GM21515 (cell line): ENCODE measurements at regions not wholly inside any gene's neighbourhood (a gene's known extent, or its start where the extent isn't known, plus 50 kb on each side); places are given as distances from the start of the nearest gene placed in this dataset.

Experiments
- ATAC-seq: cut with Tn5 transposase; IDR thresholded peaks from one replicate; pipeline ENCODE4 v1.9.1; 2021; ENCODE audit not compliant: unreplicated experiment

DNA sequence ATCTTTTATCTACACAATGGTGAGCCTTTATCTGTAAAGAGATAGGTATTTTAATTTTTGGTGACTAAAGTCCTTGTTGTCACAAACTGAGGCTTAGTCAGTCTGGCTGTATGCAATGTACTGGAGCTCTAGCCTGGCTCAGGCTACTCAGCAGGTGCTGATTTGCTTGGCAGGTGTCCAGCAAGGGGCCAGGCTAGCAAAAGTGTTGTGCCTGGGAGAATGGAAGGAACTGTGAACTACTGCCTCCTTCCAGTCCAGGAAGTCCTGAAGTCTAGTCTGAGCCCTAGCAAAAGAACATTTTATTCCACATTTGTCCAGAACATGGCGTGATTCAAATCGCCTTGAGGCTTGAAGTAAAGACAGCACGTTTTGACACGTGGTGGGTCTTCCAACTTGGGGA is 260.5 kb downstream of the CCDC85A start:
- ATAC-seq: no peak

DNA sequence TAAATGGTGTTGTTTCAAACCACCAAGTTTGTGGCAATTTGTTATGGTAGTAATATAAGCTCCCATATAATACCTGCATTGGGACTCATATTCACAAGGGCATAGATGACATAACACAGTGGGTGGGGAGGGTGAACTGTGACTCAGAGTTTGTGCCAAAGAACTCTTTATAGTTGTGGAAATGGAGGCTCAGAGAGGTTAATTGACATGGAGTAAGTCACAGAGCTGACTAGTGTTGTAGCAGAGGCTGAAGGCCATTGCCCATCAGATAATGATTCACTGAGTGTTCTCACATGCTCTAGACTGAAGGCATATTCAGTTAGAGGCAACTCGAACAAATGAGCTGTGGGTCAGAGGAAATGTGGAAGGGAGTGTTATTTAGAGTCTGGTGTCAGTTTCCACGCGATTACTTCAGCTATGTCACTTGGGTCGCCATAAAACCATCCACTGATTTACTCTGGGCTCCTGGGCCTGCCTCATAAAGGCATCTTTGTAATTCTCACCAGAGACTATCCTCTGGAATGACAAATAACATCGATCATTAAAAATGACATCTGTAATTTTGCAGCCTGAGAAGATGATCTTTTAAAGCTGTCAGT is 264.7 kb downstream of the CCDC85A start:
- no peak for ATAC-seq

DNA sequence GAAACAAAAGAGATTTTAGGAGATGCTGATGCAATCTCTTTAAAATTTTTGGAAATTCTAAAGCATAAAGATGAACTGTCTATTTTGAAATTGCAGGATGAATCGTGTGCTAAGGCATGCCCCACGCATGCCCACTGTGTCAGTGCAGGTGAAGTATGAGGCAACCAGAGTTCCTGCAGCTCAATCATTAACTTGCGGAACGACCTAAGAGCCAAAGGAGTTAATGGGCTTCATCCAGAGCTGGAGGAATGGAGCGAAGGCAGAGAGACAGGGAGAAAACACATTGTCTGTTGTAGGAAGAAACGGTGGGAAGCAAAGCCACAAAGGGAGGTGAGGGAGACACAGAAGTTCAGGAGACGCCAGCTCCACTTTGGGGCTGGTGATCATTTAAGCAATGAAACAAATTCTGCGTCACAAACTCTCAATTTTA is 265.2 kb downstream of the CCDC85A start:
- no peak for ATAC-seq

DNA sequence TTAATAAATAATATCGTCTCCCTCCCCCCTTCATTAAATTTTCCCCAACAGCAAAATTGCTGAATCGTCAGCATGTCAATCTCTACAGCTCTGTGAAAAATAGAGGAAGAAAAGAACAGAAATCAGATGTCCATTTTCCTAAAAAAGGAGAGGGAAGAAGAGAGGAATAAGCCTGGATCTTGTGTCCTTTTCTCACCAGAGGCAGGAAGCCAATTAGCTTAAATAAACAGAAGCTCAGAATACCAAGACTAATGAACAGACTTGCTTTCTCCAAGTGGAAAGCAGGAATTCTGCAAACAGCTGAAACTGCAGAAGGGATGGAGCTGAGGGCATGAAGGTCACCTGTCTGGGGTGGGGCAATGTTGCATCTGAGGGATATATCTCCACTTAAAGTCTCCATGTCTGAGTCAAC is 265.7 kb downstream of the CCDC85A start:
- no peak for ATAC-seq

DNA sequence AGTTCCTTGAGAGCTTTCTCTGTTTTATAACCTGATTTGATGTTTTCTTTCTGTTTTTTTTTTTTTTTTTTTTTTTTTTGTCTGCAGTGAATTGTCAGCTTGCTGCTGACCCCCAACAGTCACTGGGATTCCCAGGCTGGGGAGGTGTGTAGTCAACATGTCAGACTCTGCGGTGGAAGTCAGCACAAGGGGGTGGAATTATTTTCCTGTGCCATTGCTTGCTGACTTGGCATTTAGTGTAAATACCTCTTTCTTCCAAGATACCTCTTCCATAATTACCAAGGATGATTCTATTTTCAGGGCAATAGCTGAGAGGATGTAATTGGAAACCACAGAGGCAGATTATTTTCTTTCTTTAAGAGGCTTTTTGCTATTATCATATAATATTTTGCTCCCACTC is 266.3 kb downstream of the CCDC85A start:
- ATAC-seq: no peak

DNA sequence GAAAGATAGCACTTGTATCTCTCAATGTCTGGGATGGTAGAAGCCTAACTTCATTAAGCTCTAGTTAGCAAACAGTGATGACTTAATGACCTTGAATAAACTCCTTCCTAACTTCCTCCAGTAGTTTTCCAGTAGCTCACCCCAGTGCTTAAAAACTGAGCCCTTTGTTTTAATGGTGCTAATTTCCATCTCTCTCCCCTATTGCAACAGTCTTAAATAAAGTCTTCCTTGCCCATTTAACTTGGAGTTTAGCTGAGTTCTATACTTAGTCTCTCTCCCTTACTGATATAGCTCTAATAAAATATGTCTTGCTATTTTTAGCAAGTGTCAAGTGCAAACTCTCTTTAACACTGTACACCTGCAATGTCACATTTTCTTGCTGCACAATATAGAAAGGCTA is 267.0 kb downstream of the CCDC85A start:
- no peak for ATAC-seq

DNA sequence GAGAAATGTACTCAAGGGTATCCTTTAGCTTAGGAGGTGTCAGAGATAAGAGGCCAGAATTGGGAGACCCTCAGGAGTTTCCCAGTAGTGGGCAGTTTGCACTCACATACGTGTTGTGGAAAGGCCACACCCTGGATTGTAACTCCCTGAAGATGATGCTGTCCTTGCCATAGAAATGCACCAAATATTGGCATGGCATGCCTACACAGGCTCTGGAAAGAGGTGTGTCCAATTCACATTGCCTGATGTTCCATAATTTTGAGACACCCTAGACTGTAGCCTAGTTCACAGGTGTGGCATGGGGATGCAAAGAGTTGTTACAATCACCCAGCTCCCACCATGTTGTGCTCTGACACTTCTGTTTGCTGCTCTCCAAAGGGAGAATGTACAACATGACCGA is 271.9 kb downstream of the CCDC85A start:
- ATAC-seq: no peak

DNA sequence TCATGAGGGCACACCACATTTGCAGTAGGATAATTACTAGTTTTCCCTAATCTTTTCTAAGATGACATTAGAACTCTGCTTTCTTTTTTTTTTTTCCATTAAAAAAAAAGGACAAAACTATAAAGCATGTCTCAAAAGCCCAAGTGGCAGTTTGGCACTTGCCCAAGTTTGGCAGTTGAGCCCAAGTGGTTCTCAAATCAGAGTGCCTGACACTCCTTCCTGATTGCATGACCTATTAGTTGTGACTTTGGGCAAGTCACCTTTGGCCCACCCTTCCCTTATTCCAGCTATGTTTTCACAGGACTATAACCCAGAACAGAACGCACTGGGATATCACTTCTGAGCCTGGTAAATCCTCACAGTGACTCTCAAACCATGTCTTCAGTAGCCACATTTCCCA is 273.0 kb downstream of the CCDC85A start:
- no peak for ATAC-seq

DNA sequence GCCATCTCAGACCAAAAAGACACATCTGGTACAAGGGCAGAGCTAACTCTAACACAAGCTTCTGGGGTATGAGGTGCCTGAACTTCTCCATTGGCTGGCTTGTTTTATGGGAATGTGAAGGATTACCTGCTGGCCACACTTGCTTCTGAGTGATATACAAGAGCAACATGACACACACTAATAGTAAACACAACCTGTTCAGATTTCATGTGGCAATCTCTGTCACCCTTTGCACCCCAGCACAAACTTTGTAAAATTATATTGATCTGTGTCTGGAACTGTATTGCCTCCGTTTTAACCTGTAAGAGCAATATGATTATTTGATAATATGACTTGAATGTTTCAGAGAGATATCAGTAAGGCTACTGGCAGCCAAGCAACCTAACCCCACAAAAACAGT is 276.7 kb downstream of the CCDC85A start:
- no peak for ATAC-seq

DNA sequence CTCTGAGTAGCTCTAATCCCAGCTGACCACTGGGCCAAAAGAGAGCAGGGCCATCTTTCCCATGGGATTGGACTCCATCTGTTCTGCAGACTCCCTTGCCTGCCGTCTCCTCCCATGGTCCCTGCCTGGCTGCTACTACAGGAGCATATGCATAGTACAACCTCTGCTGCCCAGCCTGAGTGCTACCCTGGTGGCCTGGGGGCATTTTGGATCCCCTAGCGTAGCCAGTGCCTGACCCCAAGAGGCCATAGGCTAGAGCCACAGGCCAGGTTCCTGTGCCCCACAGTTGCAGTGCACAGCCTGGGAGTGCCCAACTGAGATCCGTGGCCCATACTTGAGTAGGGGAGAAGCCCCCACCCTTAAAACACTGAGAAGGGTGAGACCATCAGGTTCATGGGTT is 280.3 kb downstream of the CCDC85A start:
- no peak for ATAC-seq

DNA sequence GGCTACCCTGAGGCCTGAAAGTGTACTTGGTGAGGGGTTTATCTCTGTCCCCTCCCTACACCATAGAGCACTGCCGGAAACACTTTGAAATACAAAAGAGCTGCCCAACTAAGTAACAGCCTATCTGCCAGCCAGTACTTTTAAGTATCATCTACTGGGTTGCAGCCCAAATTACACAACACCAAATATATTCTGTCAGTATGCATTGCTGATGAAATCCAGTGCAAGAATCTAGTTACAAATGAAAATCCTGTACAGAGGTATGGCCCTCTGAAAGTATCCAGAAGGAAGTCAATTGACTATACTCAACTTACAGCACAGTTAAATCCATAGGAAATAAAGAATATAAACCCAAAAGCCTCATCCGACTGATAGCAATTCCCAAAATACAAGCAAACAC is 280.8 kb downstream of the CCDC85A start:
- no peak for ATAC-seq

DNA sequence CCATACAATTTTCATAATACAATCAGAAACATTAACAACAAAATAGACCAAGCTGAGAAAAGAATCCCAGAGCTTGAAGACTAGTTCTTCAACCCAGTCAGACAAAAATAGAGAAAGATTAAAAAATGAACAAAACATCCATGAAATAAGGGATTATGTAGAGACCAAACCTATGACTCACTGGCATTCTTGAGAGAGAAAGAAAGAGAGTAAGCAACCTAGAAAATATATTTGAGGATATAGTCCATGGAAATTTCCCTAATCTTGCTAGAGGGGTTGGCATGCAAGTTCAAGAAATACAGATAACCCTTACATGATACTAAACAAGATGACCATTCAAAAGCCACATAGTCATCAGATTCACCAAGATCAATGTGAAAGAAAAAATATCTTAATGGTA is 281.7 kb downstream of the CCDC85A start:
- ATAC-seq: no peak

DNA sequence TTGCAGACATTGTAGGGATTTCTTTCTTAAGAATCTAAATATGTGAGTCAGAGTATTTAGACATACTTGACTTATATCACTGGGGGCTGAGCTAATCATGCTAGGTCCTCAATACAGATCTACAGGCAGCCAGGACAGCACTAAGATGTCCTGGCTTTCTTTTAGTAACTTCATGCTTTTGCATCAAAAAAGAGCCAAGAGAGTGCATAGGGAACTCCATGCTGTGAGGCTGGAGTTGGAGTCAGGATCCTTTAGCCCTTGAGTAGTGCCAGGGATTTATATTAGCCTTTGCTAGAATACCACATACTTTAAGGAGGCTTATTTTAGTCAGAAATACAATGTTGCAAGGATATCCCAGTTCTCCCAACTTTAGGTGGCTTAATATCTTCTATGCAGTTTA is 289.7 kb downstream of the CCDC85A start:
- ATAC-seq: no peak

DNA sequence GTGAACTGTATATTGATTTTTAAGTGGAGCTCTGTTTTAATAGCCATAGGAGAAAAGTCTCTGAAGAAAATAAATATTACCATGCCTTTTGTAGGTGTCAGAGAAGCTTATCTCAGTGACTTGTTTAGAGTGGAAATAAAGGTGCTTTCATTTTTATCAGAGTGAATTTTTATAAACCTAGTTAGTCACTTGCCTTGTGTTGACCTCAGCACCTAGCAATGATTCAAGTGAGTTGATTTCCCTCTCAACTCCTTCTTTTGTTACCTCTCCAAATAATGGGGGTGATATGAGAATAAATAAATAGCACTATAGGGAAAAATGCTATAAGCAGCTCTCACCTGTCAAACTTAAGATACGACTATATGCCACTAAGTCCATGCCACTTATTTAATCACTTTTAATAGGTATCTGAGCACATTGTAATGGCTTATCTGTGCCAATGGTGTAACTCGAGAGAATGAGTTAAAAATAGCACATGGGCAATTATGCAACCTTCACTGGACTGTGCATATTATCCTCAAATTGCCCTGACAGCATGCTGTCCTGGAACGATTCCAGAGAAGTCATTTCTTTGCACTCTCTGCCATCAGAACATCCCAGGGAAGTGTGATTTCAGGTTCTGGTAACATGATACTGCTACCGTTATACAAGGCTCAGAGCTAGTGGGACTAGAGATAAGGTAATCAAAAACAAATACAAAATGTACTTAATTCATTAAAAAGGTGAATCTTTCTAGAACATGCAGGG is 290.8 kb downstream of the CCDC85A start:
- no peak for ATAC-seq

DNA sequence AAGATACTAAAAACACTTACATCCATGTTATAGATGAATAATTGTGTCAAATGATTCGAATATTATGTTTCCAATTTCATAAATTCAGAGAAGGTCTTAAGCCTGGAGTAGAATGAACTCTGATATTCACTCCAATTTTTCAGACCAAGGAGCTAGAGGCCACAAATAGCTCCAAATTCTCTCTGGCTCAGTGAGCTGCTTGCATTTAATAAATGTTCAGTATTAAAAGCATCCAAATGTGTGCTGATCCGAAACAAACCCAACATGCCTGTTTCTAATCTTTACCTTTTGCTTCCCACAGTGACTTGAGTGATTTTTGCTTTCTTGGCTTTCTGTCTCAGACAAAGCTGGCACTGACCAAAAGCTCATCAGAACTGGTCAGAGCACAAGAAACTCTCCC is 291.4 kb downstream of the CCDC85A start:
- no peak for ATAC-seq

DNA sequence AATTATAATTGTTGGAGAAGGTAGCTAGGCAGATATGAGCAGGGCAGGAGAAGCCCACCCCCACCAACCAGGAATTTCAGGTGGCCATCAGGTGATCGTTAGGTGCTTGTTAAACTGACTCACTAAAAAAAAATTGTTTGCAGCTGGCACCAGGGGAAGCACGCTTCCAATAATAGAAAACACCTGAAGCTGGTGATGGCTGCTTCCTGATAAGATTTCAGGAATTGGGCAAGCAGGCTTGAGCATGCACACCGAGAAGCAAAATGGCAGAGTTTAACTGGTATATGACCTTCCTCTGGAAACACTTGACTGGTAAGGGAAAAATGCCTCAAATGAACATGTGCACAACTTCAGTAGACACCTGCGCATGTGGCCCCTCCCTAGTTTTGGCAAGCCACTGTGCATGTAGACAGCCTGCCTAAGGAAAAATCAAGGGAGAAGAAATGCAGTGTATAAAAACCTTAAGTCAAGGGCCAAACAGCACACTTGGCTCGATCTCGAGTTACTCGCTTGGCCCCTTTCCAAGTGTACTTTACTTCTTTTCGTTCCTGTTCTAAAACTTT is 292.8 kb downstream of the CCDC85A start:
- ATAC-seq: no peak

DNA sequence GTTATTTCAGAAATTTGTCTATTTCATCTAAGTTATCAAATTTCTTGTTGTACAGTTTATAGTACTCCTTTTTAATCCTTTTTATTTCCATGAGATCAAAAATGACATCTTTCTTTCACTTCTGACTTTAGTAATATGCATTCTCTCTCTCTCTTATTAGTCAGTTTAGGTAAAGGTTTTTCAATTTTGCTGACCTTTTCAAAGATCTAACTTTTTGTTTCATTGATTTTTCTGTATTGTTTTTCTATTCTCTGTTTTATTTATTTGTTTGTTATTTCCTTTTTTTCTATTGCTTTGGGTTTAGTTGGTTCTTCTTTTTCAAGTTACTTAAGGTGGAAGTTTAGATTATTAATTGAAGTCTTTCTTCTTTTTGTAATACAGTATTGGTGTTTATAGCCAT is 294.2 kb downstream of the CCDC85A start:
- no peak for ATAC-seq

DNA sequence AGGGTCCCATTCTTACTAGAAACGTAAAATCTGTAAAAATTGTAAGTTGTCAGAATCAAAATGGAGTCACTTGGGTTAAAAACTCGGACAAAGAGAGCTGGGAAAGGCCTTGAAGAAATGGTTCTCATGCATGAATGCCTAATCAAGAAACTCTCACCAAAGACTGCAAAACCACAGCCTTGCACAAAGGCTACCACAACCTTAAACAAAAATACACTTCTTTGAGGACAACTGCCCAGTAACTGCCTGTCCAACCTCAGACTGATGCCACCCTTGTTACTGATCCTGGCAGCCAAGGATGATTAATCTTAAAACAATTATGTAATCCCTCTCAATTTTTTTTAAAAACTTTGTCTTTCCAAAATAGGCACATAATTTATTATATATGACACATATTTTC is 299.3 kb downstream of the CCDC85A start:
- no peak for ATAC-seq

DNA sequence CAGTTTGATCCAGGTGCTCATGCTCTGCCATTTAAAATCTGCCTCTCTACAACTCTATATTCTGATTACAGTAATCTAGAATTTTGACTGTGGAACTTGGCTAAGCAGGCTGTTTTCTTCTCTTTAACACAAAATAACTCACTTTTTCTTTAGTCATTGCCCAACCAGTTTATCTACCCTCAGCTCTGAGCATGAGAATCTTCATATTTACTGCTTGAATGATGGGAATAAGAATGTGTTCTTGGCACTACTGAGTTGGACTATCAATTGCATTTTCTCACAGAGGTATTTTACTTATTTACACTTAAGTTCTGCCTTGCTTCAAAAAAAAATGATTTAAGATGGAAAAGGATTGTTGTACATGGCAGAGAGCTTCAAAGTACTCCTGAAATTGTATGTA is 301.1 kb downstream of the CCDC85A start:
- no peak for ATAC-seq

DNA sequence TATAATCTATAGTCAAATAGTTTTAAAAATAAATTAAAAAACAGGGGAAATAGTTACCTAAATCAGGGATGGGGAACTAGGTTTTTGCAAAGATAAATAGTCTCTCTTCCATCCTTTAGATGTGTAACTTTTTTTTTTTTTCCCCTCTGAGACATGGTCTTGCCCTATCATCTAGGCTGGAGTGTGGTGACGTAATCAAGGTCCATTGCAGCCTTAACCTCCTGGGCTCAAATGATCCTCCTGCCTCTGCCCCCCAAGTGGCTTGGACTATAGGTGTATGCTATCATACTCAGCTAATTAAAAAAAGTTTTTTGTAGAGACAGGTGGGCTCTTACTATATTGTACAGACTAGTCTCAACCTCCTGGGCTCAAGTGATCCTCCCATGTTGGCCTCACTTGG is 316.5 kb downstream of the CCDC85A start:
- no peak for ATAC-seq

DNA sequence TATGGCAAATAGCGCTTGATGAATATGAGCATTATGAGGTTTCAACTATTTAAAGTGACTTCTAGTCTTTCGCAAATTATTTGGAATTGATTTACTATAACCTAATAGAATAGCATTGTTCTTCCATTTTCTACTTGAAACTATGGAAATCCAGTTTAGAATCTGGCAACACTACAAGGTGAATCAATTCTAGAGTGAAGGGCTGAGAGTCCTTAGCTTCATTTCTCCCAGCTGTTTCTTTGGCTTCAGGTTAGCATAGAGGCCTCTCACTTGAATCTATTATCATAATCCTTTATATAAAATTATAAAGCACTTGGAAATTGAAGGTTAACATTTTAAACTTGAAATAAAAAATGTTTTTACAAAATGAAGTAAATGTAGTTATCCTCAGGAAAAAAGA is 318.8 kb downstream of the CCDC85A start:
- ATAC-seq: no peak

DNA sequence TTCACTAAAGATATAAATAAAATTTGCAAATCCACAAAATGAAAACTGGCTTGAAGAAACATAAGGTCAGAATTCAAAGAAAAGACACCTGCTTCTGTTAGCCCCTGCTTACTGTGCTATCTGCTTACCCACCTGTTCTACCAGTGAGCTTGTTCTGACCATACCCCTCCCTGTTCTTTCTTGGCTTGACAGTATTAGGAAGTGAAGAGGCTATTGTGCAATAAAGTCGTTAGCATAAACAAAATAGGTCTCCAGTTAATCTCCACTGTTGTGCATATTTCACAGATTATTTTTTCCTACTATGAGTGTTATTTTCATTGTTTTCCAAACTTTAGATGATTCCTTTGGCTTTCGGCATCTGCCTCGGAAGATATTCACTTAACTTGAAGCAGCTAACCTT is 322.1 kb downstream of the CCDC85A start:
- ATAC-seq: no peak

DNA sequence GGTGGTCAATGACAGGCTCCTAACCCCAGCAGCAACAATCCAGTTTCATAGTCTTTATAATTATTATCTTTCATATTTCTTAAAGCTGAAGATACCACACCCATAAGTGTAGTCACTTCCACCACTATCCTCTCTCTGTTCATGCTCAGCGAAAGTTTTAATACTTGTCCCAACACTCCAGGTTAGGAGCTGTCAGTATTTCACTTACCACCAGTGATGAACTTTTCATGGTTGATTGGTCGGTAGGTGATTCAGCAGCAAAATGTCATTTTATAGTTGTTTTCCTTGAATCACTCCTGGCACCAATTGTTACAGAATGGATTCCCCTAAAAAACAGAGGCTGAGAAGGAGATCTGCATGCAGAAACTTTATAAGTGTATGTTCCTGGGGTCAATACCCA is 324.9 kb downstream of the CCDC85A start:
- no peak for ATAC-seq
